Kidney epithelial cell (primary cell): ENCODE measurements at regions not wholly inside any gene's neighbourhood (a gene's known extent, or its start where the extent isn't known, plus 50 kb on each side); places are given as distances from the start of the nearest gene placed in this dataset.

ENCODE experiments used
- DNase-seq: peaks from one replicate; pipeline ENCODE4 v3.0.0-alpha.2; 2010; ENCODE audit warnings: low read depth
- H3K27me3 ChIP-seq: 2 replicates; pipeline ENCODE4 v1.6.0; 2011; ENCODE audit warnings: low read length; ENCODE audit not compliant: control insufficient read depth, insufficient read depth
- H3K36me3 ChIP-seq: 2 replicates; pipeline ENCODE4 v1.5.1; 2011; ENCODE audit warnings: low read length; ENCODE audit not compliant: control insufficient read depth, insufficient read depth
- H3K4me3 ChIP-seq: 2 replicates; pipeline ENCODE4 v1.5.1; 2011; ENCODE audit warnings: low read depth, mild to moderate bottlenecking, control low read depth, low read length
- TF ChIP-seq, protein P1 (sequence below): IDR thresholded peaks from 2 replicates; pipeline ENCODE4 v1.5.1; 2011; ENCODE audit warnings: mild to moderate bottlenecking, moderate library complexity, low read length, control low read depth, inconsistent platforms; ENCODE audit not compliant: insufficient read depth, poor library complexity, severe bottlenecking

DNA sequence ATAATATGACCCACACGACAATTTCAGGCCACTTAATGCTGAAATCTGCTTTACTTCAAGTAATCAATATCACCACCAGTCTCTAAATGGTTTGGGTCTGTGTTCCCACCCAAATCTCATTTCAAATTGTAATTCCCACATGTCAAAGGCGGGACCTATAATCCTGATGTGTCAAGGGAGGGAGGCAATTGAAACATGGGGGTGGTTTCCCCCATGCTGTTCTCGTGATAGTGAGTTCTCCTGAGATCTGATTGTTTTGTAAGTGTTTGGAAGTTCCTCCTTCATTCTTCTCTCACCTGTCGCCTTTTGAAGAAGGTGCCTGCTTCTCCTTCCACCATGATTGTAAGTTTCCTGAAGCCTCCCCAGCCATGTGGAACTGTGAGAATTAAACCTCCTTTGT lies 178.4 kb downstream of the CRPPA start:
- H3K4me3 ChIP-seq = no peak overlapping the region
- DNase-seq = no peak
- no peaks in the 10 kb centered on the region for H3K36me3 ChIP-seq
- TF ChIP-seq, protein P1, sequence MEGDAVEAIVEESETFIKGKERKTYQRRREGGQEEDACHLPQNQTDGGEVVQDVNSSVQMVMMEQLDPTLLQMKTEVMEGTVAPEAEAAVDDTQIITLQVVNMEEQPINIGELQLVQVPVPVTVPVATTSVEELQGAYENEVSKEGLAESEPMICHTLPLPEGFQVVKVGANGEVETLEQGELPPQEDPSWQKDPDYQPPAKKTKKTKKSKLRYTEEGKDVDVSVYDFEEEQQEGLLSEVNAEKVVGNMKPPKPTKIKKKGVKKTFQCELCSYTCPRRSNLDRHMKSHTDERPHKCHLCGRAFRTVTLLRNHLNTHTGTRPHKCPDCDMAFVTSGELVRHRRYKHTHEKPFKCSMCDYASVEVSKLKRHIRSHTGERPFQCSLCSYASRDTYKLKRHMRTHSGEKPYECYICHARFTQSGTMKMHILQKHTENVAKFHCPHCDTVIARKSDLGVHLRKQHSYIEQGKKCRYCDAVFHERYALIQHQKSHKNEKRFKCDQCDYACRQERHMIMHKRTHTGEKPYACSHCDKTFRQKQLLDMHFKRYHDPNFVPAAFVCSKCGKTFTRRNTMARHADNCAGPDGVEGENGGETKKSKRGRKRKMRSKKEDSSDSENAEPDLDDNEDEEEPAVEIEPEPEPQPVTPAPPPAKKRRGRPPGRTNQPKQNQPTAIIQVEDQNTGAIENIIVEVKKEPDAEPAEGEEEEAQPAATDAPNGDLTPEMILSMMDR = no peak
- H3K27me3 ChIP-seq = no peaks in the 10 kb centered on the region

DNA sequence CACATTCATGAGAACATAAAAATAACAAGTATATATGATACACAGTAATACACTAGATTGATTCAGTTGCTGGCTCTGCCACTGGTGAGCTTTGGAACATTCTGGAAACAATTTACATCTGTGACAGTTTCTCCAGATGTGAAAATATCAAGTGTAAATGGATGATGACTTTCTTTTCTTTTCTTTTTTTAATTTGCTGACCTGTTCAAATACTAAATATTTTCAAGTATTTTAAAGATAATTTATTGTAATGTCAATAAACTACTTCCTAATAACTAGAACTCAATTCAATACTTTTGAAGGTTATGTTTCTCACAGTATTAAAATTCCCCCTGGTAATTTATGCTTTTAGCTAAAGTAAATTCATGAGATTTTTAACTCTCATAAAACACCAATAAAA lies 180.3 kb downstream of the CRPPA start:
- Histone ChIP-seq H3K36me3 (no peaks in the 10 kb centered on the region), H3K4me3 (no peak overlapping the region), H3K27me3 (no peaks in the 10 kb centered on the region)
- TF ChIP-seq, protein P1 = no peak
- no peak for DNase-seq

DNA sequence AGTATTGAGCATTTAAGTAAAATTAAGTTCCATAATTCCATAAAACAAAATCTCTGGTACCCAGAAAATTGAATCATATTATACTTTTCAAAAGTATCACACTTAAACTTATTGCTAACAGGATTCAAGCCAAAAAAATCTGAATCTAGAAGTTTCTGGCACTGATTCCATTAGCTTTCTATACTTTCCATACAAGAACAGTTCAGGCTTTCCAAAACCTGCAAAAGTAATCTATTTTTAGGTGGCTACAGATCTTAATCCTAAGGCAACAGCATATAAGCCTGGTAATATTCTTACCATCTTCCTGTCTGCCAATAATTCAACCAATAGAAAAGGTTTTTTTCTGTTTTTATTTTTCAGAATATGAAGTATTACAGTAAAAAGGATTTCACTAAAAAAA lies 185.0 kb downstream of the CRPPA start:
- Histone ChIP-seq H3K27me3 (no peaks in the 10 kb centered on the region), H3K36me3 (no peaks in the 10 kb centered on the region), H3K4me3 (no peak overlapping the region)
- DNase-seq = no peak
- TF ChIP-seq, protein P1 = no peak

DNA sequence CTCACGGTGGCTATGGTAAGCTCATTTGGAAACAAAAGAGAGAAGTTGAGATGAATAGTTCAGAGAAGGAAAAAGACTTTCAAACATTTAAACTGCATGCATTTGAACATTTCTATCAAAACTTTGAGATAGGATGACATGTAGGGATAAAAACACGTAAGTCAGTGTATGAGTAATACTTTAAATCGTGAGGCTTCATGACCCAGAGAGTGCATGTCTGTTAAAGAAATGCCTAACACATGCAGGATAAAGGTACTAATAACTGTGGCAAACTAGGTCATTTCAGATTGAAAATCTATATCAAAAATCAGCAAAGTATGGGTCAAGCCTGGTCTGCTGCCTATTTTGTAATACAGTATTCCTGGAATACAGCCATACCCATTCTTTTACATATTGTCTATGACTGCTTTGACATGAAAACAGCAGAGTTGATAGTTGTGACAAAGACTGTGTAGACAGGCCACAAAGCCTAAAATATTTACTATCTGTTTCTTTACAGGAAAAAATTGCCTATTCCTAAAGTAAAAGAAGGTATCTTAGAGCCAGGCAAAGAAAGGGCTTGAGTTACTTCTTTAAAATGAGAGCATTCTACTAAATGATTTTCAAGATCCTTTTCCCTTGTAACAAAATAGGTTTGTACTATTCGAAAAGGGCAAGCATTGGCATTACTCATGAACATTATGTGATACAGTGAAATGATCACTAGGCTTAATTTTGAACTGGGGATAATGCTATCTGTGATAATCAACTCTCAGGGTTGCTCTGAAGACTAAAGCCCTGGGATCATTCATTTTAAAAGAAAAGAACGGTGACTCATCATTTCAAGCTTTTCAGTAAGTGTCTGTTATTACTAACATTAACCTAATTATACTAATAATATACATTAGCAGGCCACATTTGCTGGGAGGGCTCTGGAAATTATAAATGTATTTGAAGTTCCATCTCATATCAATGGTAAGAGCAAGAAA lies 185.9 kb downstream of the CRPPA start:
- TF ChIP-seq, protein P1 = no peak
- no peak for DNase-seq
- H3K4me3 ChIP-seq = no peak overlapping the region
- no peaks in the 10 kb centered on the region for H3K27me3 ChIP-seq
- H3K36me3 ChIP-seq = no peaks in the 10 kb centered on the region

DNA sequence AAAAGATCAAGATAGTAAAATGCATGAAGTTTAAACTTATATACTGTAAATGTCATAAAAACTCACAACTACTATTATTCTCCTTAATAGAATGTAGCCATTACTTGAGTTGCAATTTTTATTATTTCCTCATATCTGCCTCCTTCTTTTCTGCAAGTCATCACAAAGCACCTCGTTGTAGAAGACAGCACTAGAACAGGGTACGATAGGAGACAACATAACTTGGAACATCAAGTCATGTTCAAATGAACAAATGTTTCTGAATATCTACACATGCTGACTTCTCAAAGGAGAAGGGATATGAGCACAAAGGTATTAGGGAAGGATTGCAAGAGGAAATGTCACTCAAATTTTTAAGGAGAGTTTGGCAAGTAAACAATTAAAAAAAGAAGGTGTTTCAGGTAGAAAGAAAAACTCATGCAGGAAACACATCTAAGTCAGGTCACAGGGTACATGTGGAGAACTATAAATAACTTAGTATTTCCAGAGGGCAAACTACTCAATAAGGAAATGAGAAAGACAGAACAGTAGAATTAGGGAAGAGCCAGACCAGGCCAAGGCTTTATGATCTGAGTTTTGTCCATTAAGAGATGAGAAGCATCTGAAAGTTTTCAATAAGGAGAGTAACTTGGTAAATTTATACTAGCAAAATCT lies 186.7 kb downstream of the CRPPA start:
- TF ChIP-seq, protein P1 = no peak
- Histone ChIP-seq H3K4me3 (no peak overlapping the region), H3K36me3 (no peaks in the 10 kb centered on the region), H3K27me3 (no peaks in the 10 kb centered on the region)
- no peak for DNase-seq

DNA sequence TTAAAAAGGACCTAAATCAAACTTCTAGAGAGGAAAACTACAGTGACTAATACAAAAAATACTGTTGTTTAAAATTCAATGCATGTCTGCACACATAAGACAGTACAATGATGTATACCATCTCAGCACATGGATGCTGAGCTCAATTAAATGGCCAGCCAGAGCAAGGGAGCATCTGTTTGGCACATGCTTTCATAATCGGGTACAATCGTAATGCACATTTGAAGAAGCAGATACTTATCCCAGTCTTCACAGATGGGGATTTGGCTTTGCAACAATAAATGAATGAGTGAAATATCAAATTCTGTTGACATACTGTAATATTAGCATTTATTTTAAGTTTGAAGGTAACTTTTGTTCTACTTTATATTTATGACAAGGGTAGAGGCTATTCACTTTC lies 187.8 kb downstream of the CRPPA start:
- no peak for DNase-seq
- Histone ChIP-seq H3K27me3 (no peaks in the 10 kb centered on the region), H3K4me3 (no peak overlapping the region), H3K36me3 (no peaks in the 10 kb centered on the region)
- TF ChIP-seq, protein P1 = no peak
